NCI-H1105 treated with DMSO at 0.1 percent for 48 hours (cell line): ENCODE measurements at regions not wholly inside any gene's neighbourhood (a gene's known extent, or its start where the extent isn't known, plus 50 kb on each side); places are given as distances from the start of the nearest gene placed in this dataset.
A peak's percentile ranks its signal among the peaks of the same experiment; 100 is the strongest.
"Not testable (repeated sequence)": the region's sequence is repeated elsewhere in the genome, so short reads cannot be mapped to it uniquely, and the experiment has no call there.

ENCODE experiments used
- DNase-seq: peaks from one replicate; lab custom pipeline; 2025; lab: John Stamatoyannopoulos, UW

- no peak for DNase-seq
Measured at GRCh38 chr5:42894057-42894456, 82.4 kb upstream of the SELENOP start.

GRCh38 chr5:42889311-42889933, 77.7 kb upstream of the SELENOP start:
- peak; percentile 65 for DNase-seq

GRCh38 chr5:42888771-42889170, 77.1 kb upstream of the SELENOP start:
- DNase-seq = no peak

- no peak for DNase-seq
Measured at GRCh38 chr5:42887575-42887974, 75.9 kb upstream of the SELENOP start.

- no peak for DNase-seq
Measured at GRCh38 chr5:42887097-42887496, 75.4 kb upstream of the SELENOP start.

GRCh38 chr5:42886635-42887034, 74.9 kb upstream of the SELENOP start:
- DNase-seq = no peak

GRCh38 chr5:42884326-42884725, 72.6 kb upstream of the SELENOP start:
- DNase-seq = no peak

- DNase-seq = no peak
Measured at GRCh38 chr5:42881416-42882117, 69.9 kb upstream of the SELENOP start.

GRCh38 chr5:42880496-42881150, 68.9 kb upstream of the SELENOP start:
- no peak for DNase-seq

- DNase-seq = no peak
Measured at GRCh38 chr5:42879291-42879690, 67.6 kb upstream of the SELENOP start.

- no peak for DNase-seq
Measured at GRCh38 chr5:42878550-42878949, 66.9 kb upstream of the SELENOP start.

- DNase-seq = no peak
Measured at GRCh38 chr5:42878041-42878440, 66.3 kb upstream of the SELENOP start.

GRCh38 chr5:42877431-42877830, 65.7 kb upstream of the SELENOP start:
- no peak for DNase-seq

- no peak for DNase-seq
Measured at GRCh38 chr5:42876375-42876844, 64.7 kb upstream of the SELENOP start.

GRCh38 chr5:42875785-42876374, 64.2 kb upstream of the SELENOP start:
- no peak for DNase-seq

- DNase-seq = no peak
Measured at GRCh38 chr5:42875211-42875610, 63.5 kb upstream of the SELENOP start.

- no peak for DNase-seq
Measured at GRCh38 chr5:42874621-42875198, 63.0 kb upstream of the SELENOP start.

GRCh38 chr5:42872865-42873264, 61.2 kb upstream of the SELENOP start:
- DNase-seq = no peak

GRCh38 chr5:42870882-42871418, 59.3 kb upstream of the SELENOP start:
- no peak for DNase-seq

- DNase-seq = not testable (repeated sequence)
Measured at GRCh38 chr5:42868417-42868816, 56.7 kb upstream of the SELENOP start.

GRCh38 chr5:42864749-42865148, 53.1 kb upstream of the SELENOP start:
- not testable (repeated sequence) for DNase-seq
